ENCODE measurements at regions not wholly inside any gene's neighbourhood (a gene's known extent, or its start where the extent isn't known, plus 50 kb on each side); places are given as distances from the start of the nearest gene placed in this dataset.
"Not testable (repeated sequence)": the region's sequence is repeated elsewhere in the genome, so short reads cannot be mapped to it uniquely, and the experiment has no call there.

DNA sequence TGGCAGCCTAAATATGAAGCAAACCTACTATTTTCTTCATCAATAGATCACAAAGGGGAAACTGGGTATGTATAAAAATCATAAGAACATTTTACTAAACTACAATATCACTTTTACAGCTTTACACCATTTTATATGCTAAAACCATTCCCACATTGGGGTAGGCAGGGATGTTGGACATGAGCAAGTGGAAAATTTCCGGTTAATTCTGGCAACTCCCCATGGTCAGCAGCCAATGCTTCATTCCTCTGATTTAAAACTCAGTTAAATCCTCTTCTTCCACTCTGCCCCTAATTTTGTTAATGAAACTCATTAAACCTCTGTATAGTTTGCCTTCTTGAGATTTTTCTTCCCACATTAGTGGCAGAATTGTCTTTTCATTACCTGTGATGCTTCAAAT is 552.5 kb upstream of the NECTIN3 start:
- Histone ChIP-seq H3K9me3 (no peaks in the 10 kb centered on the region), H3K4me1 (no peaks in the 10 kb centered on the region), H3K4me3 (no peak overlapping the region), H3K27ac (no peak overlapping the region), H3K27me3 (no peaks in the 10 kb centered on the region), H3K36me3 (no peaks in the 10 kb centered on the region)
- ATAC-seq (ENCODE audit: low FRiP score in 2 of 2), result no peak
- DNase-seq, result no peak
- TF ChIP-seq EP300 (IDR thresholded peaks at IDR 0.05), result no peak
- TF ChIP-seq, protein P1, sequence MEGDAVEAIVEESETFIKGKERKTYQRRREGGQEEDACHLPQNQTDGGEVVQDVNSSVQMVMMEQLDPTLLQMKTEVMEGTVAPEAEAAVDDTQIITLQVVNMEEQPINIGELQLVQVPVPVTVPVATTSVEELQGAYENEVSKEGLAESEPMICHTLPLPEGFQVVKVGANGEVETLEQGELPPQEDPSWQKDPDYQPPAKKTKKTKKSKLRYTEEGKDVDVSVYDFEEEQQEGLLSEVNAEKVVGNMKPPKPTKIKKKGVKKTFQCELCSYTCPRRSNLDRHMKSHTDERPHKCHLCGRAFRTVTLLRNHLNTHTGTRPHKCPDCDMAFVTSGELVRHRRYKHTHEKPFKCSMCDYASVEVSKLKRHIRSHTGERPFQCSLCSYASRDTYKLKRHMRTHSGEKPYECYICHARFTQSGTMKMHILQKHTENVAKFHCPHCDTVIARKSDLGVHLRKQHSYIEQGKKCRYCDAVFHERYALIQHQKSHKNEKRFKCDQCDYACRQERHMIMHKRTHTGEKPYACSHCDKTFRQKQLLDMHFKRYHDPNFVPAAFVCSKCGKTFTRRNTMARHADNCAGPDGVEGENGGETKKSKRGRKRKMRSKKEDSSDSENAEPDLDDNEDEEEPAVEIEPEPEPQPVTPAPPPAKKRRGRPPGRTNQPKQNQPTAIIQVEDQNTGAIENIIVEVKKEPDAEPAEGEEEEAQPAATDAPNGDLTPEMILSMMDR (IDR thresholded peaks at IDR 0.05), result no peak
- TF ChIP-seq POLR2A (IDR thresholded peaks at IDR 0.05), result no peak
- no peak for TF ChIP-seq POLR2AphosphoS5 (IDR thresholded peaks at IDR 0.05)
- WGBS, 2 donors, result 85 to 87% methylated on average over 1 of the region's 1 CpG

DNA sequence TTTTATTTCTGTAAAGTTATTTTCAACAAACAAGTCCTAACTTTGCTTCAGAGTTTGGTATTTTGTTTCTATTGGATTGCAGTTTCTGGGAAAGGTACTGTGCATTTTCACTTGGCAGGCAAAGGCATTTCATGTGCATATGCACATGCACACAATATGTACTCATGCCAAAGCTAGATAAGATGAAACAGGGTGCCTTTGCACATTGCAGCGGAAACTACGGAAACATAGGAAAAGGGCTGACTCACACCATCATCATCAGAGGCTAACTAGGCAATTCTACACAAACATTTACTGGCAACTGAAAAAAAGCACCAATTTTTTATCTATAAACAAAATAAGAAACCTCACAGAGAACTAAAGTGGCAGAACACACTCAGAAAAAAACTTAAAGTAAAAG is 550.6 kb upstream of the NECTIN3 start:
- no peak for DNase-seq
- no peaks in the 10 kb centered on the region for H3K4me1 ChIP-seq
- no peak overlapping the region for H3K27ac ChIP-seq
- no peak for ATAC-seq (ENCODE audit: low FRiP score in 2 of 2)
- no peaks in the 10 kb centered on the region for H3K36me3 ChIP-seq
- WGBS, 2 donors, result 82 to 88% methylated on average over 2 of the region's 2 CpGs
- no peaks in the 10 kb centered on the region for H3K9me3 ChIP-seq
- H3K27me3 ChIP-seq, result no peaks in the 10 kb centered on the region
- no peak overlapping the region for H3K4me3 ChIP-seq
- TF ChIP-seq POLR2A (IDR thresholded peaks at IDR 0.05) (no peak), EP300 (IDR thresholded peaks at IDR 0.05) (no peak), POLR2AphosphoS5 (IDR thresholded peaks at IDR 0.05) (no peak)
- TF ChIP-seq, protein P1 (IDR thresholded peaks at IDR 0.05), result no peak

DNA sequence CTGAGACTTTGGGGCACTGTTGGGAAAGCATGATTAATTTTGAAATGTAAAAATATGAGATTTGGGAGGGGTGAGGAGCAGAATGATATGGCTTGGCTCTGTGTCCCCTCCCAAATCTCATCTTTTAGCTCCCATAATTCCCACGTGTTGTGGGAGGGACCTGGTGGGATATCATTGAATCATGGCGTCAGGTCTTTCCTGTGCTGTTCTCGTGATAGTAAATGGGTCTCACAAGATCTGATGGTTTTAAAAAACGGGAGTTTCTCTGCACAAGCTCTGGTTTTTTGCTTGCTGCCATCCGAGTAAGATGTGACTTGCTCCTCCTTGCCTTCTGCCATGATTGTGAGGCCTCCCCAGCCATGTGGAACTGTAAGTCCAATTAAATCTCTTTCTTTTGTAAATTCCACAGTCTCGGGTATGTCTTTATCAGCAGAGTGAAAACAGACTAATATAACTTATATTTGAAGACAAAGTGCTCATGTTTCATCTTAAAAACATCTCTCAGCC is 546.0 kb upstream of the NECTIN3 start:
- not testable (repeated sequence) for H3K27ac ChIP-seq; H3K9me3 ChIP-seq; H3K36me3 ChIP-seq; DNase-seq; H3K4me3 ChIP-seq; ATAC-seq (ENCODE audit: low FRiP score in 2 of 2); H3K4me1 ChIP-seq; H3K27me3 ChIP-seq
- 65 to 66% methylated on average over 6 of the region's 6 CpGs for WGBS, 2 donors

DNA sequence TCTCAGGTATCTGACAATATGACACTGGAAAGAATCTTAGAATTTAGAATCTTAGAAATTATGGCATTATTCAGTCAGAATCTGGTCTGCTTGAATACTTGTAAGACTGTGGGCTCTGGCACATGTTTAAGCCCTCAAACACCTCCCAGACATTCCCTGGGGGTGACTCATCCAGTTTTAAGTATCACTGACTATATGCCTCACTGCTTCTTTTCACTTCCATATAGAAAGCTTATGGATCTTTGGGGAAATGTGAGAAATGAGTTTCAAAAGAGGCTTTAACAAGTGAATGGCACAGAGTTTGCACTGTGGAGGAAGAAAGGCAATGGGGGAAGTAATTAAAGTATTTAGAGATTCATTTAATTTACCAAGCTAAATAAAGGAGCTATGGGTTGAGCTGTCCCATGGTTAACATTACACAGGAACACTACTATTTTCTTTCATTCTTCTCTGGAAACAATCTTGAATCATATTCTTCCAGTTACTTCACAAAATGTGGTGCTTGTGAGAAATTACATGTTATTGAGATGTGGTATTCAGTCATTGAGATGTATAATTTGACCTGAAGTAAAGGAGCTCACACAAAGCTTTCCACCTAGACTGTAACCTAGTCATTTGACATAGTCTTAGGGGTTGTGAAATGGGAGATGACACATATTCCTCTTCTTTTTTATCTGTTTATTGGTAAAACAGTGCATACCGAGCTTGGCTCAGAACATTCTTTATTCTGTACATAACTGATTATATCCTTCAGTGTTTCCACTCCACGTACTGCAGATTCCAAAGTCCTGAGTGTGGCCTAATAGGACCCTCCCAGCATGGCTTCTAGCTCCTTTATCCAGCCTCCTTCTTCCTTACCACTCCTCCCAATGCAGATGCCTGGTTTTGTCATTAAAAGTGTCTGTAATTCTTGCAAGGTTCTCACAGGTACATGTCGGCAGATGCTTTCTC is 544.6 kb upstream of the NECTIN3 start:
- Histone ChIP-seq H3K4me1 (no peaks in the 10 kb centered on the region), H3K27me3 (no peaks in the 10 kb centered on the region), H3K4me3 (no peak overlapping the region), H3K9me3 (no peaks in the 10 kb centered on the region), H3K27ac (no peak overlapping the region), H3K36me3 (no peaks in the 10 kb centered on the region)
- peak; percentile 54 to 55 for ATAC-seq (ENCODE audit: low FRiP score in 2 of 2)
- no peak for DNase-seq
- TF ChIP-seq POLR2AphosphoS5 (IDR thresholded peaks at IDR 0.05) (no peak), EP300 (IDR thresholded peaks at IDR 0.05) (no peak), POLR2A (IDR thresholded peaks at IDR 0.05) (no peak)
- TF ChIP-seq, protein P1 (IDR thresholded peaks at IDR 0.05), result no peak
- 79 to 84% methylated on average over 3 of the region's 3 CpGs for WGBS, 2 donors

DNA sequence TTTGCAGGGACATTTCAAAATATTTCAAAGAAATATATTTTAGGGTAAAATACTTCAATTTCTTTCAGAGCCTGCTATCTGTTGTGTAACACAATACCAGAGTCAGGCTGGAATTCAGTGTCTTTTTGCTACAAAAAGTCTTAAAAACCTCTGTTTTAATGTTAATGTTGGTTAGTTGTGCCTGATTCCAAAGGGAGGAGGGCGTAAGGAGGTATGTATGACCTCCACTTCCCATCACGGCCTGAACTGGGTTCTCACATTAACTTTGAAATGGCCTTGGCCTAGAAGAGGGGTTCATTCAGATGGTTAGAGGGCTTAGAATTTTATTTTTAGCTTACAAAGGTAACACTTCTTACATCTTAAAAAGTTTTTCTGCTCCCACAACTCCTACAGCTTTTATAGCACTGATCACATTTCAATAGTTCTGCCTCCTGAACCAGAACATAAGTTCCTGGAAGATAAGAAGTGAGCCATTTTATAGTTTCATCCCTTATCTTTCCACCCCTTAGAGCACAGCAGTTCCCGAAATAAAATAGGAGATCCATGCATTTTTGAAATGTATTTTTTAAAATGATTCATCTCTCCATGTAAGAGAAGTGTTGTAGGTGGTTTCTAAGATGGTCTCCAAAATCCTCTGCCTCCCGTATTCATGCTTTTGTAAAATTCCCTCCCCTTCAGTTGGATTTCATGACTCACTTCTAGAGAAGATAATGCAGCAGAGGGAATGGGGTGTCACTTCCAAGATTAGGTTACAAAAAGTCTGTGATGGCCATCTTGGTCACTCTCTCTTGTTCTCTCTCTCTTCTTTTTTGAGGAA is 543.1 kb upstream of the NECTIN3 start:
- Histone ChIP-seq H3K27ac (no peak overlapping the region), H3K9me3 (no peaks in the 10 kb centered on the region), H3K36me3 (no peaks in the 10 kb centered on the region), H3K4me1 (no peaks in the 10 kb centered on the region), H3K27me3 (no peaks in the 10 kb centered on the region), H3K4me3 (no peak overlapping the region)
- ATAC-seq (ENCODE audit: low FRiP score in 2 of 2) (no peak), DNase-seq (no peak)
- TF ChIP-seq POLR2AphosphoS5 (IDR thresholded peaks at IDR 0.05), result no peak
- TF ChIP-seq EP300 (IDR thresholded peaks at IDR 0.05), result no peak
- TF ChIP-seq, protein P1 (IDR thresholded peaks at IDR 0.05), result no peak
- TF ChIP-seq POLR2A (IDR thresholded peaks at IDR 0.05), result no peak
- WGBS, 2 donors, result 69 to 88% methylated on average over 4 of the region's 4 CpGs
